Transverse colon (tissue), 4 donors: ENCODE measurements at regions not wholly inside any gene's neighbourhood (a gene's known extent, or its start where the extent isn't known, plus 50 kb on each side); places are given as distances from the start of the nearest gene placed in this dataset.

ENCODE experiments used
- DNase-seq: peaks from one replicate; pipeline ENCODE4 v3.0.0-alpha.2; 2019
- H3K27ac ChIP-seq, 4 donors: fragments of 200-600 bp; sonication (generic); 2 replicates each; pipeline ENCODE4 v1.5.1; 2016 to 2018; ENCODE audit warnings: inconsistent platforms in 4 of 4
- H3K27me3 ChIP-seq: fragments of 200-600 bp; sonication (generic); 2 replicates; pipeline ENCODE4 v1.5.1; 2017; ENCODE audit warnings: inconsistent platforms
- H3K36me3 ChIP-seq, 4 donors: fragments of 200-600 bp; sonication (generic); 2 replicates each; pipeline ENCODE4 v1.5.1; 2017 to 2019; ENCODE audit warnings: inconsistent platforms in 4 of 4
- H3K4me1 ChIP-seq, 4 donors: fragments of 200-600 bp; sonication (generic); 2 replicates each; pipeline ENCODE4 v1.5.1; 2017 to 2020; ENCODE audit warnings: inconsistent platforms in 4 of 4
- H3K4me3 ChIP-seq, 4 donors: fragments of 200-600 bp; sonication (generic); 1 replicate in 1 of 4; 2 replicates in 3 of 4; pipeline versions ENCODE4 v1.5.1 to v1.6.1; 2017 to 2019; ENCODE audit warnings: inconsistent platforms in 4 of 4
- H3K9me3 ChIP-seq, 2 donors: fragments of 200-600 bp; sonication (generic); 2 replicates each; pipeline ENCODE4 v1.5.1; 2017 to 2019; ENCODE audit warnings: inconsistent platforms in 2 of 2
- CTCF ChIP-seq, 5 experiments: fragments of 200-600 bp in 3 of 5; fragments of 450-650 bp in 2 of 5; sonication (generic) in 3 of 5; IDR thresholded peaks; 1 replicate in 2 of 5; 2 replicates in 3 of 5; pipeline ENCODE4 v1.5.1; 2016 to 2017; ENCODE audit warnings: antibody characterized with exemption in 5 of 5, inconsistent platforms in 3 of 5, mild to moderate bottlenecking in 2 of 5, moderate library complexity in 1 of 5
- EP300 ChIP-seq: sonication (generic); formaldehyde crosslinking; IDR thresholded peaks from one replicate; pipeline ENCODE4 v1.6.1; 2017; ENCODE audit warnings: antibody characterized with exemption, low read depth
- POLR2A ChIP-seq: fragments of 450-650 bp; IDR thresholded peaks from one replicate; pipeline ENCODE4 v1.6.1; 2016; ENCODE audit warnings: antibody characterized with exemption, mild to moderate bottlenecking, moderate library complexity
- POLR2AphosphoS5 ChIP-seq, 3 donors: sonication (generic); formaldehyde crosslinking; IDR thresholded peaks; one replicate each; pipeline ENCODE4 v1.6.1; 2016; ENCODE audit warnings: antibody characterized with exemption in 3 of 3
- WGBS, 2 donors: methylation state at CpG; one replicate each; pipeline ENCODE4 v1.1.5; 2018; ENCODE audit warnings: low coverage in 1 of 2; 5-methylcytosine and 5-hydroxymethylcytosine counted together
- in situ Hi-C, 4 donors: fragments of 200-750 bp; cut with MboI; loops; one replicate each; pipeline versions ENCODE4 v1.15.0 to v1.15.1; 2017; ENCODE audit warnings: low sequenced_read_pairs in 3 of 4, low pct_ligation_motif_present in 1 of 4, low pct_unique_long_range_greater_than_20kb in 1 of 4
- intact Hi-C: fragments of 100-400 bp; cut with DNase I; formaldehyde crosslinking; loops from one replicate; pipeline ENCODE4 v1.15.1; 2023; ENCODE audit warnings: low total_unique reads

GRCh38 chr6:22435151-22435550 is 134.2 kb upstream of the HDGFL1 start:
- Histone ChIP-seq H3K27me3 (no peaks in the 10 kb centered on the region), H3K27ac (no peak overlapping the region), H3K36me3 (no peaks in the 10 kb centered on the region), H3K9me3 (no peaks in the 10 kb centered on the region), H3K4me1 (peaks cover 0 to 3% (median 0%) of the 10 kb centered on the region in 4 donors), H3K4me3 (no peak overlapping the region)
- no peak for DNase-seq
- intact Hi-C loops = no loop called here
- WGBS, 2 donors = 81 to 85% methylated on average over 4 of the region's 4 CpGs
- TF ChIP-seq CTCF (IDR thresholded peaks at IDR 0.05) (no peak), EP300 (no peak), POLR2AphosphoS5 (IDR thresholded peaks at IDR 0.05) (no peak), POLR2A (no peak)
- in situ Hi-C loops = no loop called here

DNA sequence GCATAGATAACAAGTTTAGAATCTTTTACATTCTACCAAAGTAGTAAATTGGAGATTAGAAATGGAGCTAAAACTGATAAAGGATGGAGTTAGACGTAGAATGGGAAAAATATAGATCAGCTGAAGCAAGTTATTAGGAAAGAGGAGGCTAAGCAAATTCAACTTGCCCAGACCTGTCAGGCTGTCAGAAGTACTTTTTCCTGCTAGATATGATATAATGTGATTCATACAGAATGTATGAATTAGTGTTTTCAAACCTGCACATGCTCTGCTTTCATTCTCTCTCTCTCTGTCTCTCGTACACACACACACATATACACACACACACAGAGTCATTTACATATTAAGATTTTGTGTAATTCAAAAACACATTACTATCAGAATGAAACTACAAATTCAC is 133.2 kb upstream of the HDGFL1 start:
- H3K4me3 ChIP-seq = no peak overlapping the region
- TF ChIP-seq POLR2AphosphoS5 (IDR thresholded peaks at IDR 0.05) (no peak), CTCF (IDR thresholded peaks at IDR 0.05) (no peak), EP300 (no peak), POLR2A (no peak)
- no peaks in the 10 kb centered on the region for H3K36me3 ChIP-seq
- H3K4me1 ChIP-seq = peaks cover 0 to 3% (median 0%) of the 10 kb centered on the region in 4 donors
- H3K27me3 ChIP-seq = no peaks in the 10 kb centered on the region
- H3K27ac ChIP-seq = no peak overlapping the region
- in situ Hi-C loops = no loop called here
- H3K9me3 ChIP-seq = no peaks in the 10 kb centered on the region
- intact Hi-C loops = no loop called here
- 82 to 87% methylated on average over 2 of the region's 2 CpGs for WGBS, 2 donors
- DNase-seq = no peak

GRCh38 chr6:22437665-22438064 is 131.7 kb upstream of the HDGFL1 start:
- H3K9me3 ChIP-seq = no peaks in the 10 kb centered on the region
- intact Hi-C loops = no loop called here
- H3K27me3 ChIP-seq = no peaks in the 10 kb centered on the region
- no peak for DNase-seq
- in situ Hi-C loops = no loop called here
- TF ChIP-seq POLR2A (no peak), CTCF (IDR thresholded peaks at IDR 0.05) (no peak), EP300 (no peak), POLR2AphosphoS5 (IDR thresholded peaks at IDR 0.05) (no peak)
- H3K4me3 ChIP-seq = no peak overlapping the region
- H3K4me1 ChIP-seq = no peaks in the 10 kb centered on the region
- no peaks in the 10 kb centered on the region for H3K36me3 ChIP-seq
- H3K27ac ChIP-seq = no peak overlapping the region
- 89 to 95% methylated on average over 1 of the region's 1 CpG for WGBS, 2 donors

- in situ Hi-C loops (no loop called here), intact Hi-C loops (no loop called here)
- WGBS, 2 donors = 72% methylated on average over 1 of the region's 1 CpG; no CpG with 5 or more reads in 1 of the 2 donors
- no peaks in the 10 kb centered on the region for H3K27me3 ChIP-seq
- H3K4me3 ChIP-seq = no peak overlapping the region
- no peaks in the 10 kb centered on the region for H3K36me3 ChIP-seq
- no peak overlapping the region for H3K27ac ChIP-seq
- no peaks in the 10 kb centered on the region for H3K4me1 ChIP-seq
- no peak for TF ChIP-seq POLR2AphosphoS5 (IDR thresholded peaks at IDR 0.05)
- no peak for TF ChIP-seq EP300
- no peak for TF ChIP-seq CTCF (IDR thresholded peaks at IDR 0.05)
- no peak for TF ChIP-seq POLR2A
- no peak for DNase-seq
- H3K9me3 ChIP-seq = no peaks in the 10 kb centered on the region
Observed at GRCh38 chr6:22442826-22443225, 126.5 kb upstream of the HDGFL1 start.
